Neural progenitor cell (in vitro differentiated cells): ENCODE measurements at regions not wholly inside any gene's neighbourhood (a gene's known extent, or its start where the extent isn't known, plus 50 kb on each side); places are given as distances from the start of the nearest gene placed in this dataset.

Source experiments
- CTCF ChIP-seq: fragments of 200-600 bp; sonication (generic); IDR thresholded peaks from 2 replicates; pipeline ENCODE4 v1.5.1; 2017; ENCODE audit warnings: antibody characterized with exemption, mild to moderate bottlenecking
- EZH2phosphoT487 ChIP-seq: fragments of 200-600 bp; sonication (generic); IDR thresholded peaks from 2 replicates; pipeline ENCODE4 v1.6.1; 2017; ENCODE audit warnings: antibody characterized with exemption

- TF ChIP-seq CTCF = no peak
- TF ChIP-seq EZH2phosphoT487 = no peak
Measured at GRCh38 chr11:112514011-112514740, 253.5 kb upstream of the PLET1 start.
